Liver (tissue), 8 donors: ENCODE measurements at regions not wholly inside any gene's neighbourhood (a gene's known extent, or its start where the extent isn't known, plus 50 kb on each side); places are given as distances from the start of the nearest gene placed in this dataset.

ENCODE experiments used
- DNase-seq: peaks from one replicate; pipeline ENCODE4 v3.0.0-alpha.2; 2017; ENCODE audit warnings: low spot score
- H3K27ac ChIP-seq, 2 donors: one replicate each; pipeline ENCODE4 v1.7.0; 2013; ENCODE audit warnings: inconsistent platforms in 2 of 2, low read length in 2 of 2, control low read depth in 1 of 2, low read depth in 1 of 2, mild to moderate bottlenecking in 1 of 2
- H3K27me3 ChIP-seq, 4 donors: one replicate each; pipeline versions ENCODE4 v1.6.1 to v1.7.0; 2013; ENCODE audit warnings: low read length in 3 of 4, inconsistent platforms in 1 of 4, mild to moderate bottlenecking in 1 of 4, moderate library complexity in 1 of 4; ENCODE audit not compliant: control insufficient read depth in 4 of 4, insufficient read depth in 4 of 4
- H3K36me3 ChIP-seq, 4 donors: one replicate each; pipeline versions ENCODE4 v1.6.1 to v1.7.0; 2013; ENCODE audit warnings: low read length in 3 of 4, mild to moderate bottlenecking in 3 of 4, low read depth in 1 of 4, moderate library complexity in 1 of 4; ENCODE audit not compliant: control insufficient read depth in 4 of 4, insufficient read depth in 3 of 4
- H3K4me1 ChIP-seq, 4 donors: one replicate each; pipeline versions ENCODE4 v1.6.1 to v1.7.0; 2013; ENCODE audit warnings: low read length in 3 of 4, mild to moderate bottlenecking in 3 of 4, moderate library complexity in 1 of 4; ENCODE audit not compliant: control insufficient read depth in 4 of 4, insufficient read depth in 4 of 4
- H3K4me3 ChIP-seq, 3 donors: one replicate each; pipeline versions ENCODE4 v1.6.1 to v1.7.0; 2013; ENCODE audit warnings: low read length in 3 of 3, control low read depth in 1 of 3, low read depth in 1 of 3, mild to moderate bottlenecking in 1 of 3
- H3K9ac ChIP-seq, 2 donors: one replicate each; pipeline ENCODE4 v1.7.0; 2013; ENCODE audit warnings: low read length in 2 of 2, mild to moderate bottlenecking in 2 of 2, moderate library complexity in 2 of 2, control low read depth in 1 of 2, low read depth in 1 of 2
- H3K9me3 ChIP-seq, 4 donors: one replicate each; pipeline versions ENCODE4 v1.6.1 to v1.7.0; 2013; ENCODE audit warnings: low read length in 3 of 4; ENCODE audit not compliant: control insufficient read depth in 4 of 4
- ATF3 ChIP-seq: IDR thresholded peaks from 2 replicates; pipeline ENCODE4 v1.6.1; 2016; ENCODE audit warnings: antibody characterized with exemption
- CTCF ChIP-seq: fragments of 150-350 bp; IDR thresholded peaks from 2 replicates; pipeline ENCODE4 v1.5.1; 2017; ENCODE audit warnings: improper control_type of control experiment, low read depth, low read length; ENCODE audit not compliant: missing input control
- EGR1 ChIP-seq, 2 donors: IDR thresholded peaks; 2 replicates each; pipeline ENCODE4 v1.6.1; 2016 to 2018; ENCODE audit warnings: antibody characterized with exemption in 2 of 2, low read depth in 2 of 2
- FOXA1 ChIP-seq: IDR thresholded peaks from 2 replicates; pipeline ENCODE4 v1.6.1; 2016; ENCODE audit warnings: antibody characterized with exemption
- FOXA2 ChIP-seq: IDR thresholded peaks from 2 replicates; pipeline ENCODE4 v1.6.1; 2016; ENCODE audit warnings: antibody characterized with exemption
- GABPA ChIP-seq, 2 donors: IDR thresholded peaks in 1 of 2; conservative IDR thresholded peaks in 1 of 2; 2 replicates each; pipeline ENCODE4 v1.6.1; 2016; ENCODE audit warnings: antibody characterized with exemption in 2 of 2, mild to moderate bottlenecking in 1 of 2, moderate library complexity in 1 of 2
- HNF4A ChIP-seq, 2 donors: conservative IDR thresholded peaks; 2 replicates each; pipeline ENCODE4 v1.6.1; 2016; ENCODE audit warnings: antibody characterized with exemption in 2 of 2, mild to moderate bottlenecking in 2 of 2
- HNF4G ChIP-seq: IDR thresholded peaks from 2 replicates; pipeline ENCODE4 v1.6.1; 2016; ENCODE audit warnings: antibody characterized with exemption
- JUND ChIP-seq, 2 donors: IDR thresholded peaks; 2 replicates each; pipeline ENCODE4 v1.6.1; 2016; ENCODE audit warnings: antibody characterized with exemption in 2 of 2
- MAX ChIP-seq: IDR thresholded peaks from 2 replicates; pipeline ENCODE4 v1.6.1; 2016; ENCODE audit warnings: antibody characterized with exemption
- NR2F2 ChIP-seq: IDR thresholded peaks from 2 replicates; pipeline ENCODE4 v1.6.1; 2016; ENCODE audit warnings: antibody characterized with exemption
- RAD21 ChIP-seq, 2 donors: IDR thresholded peaks; 2 replicates each; pipeline ENCODE4 v1.6.1; 2016; ENCODE audit warnings: antibody characterized with exemption in 2 of 2, mild to moderate bottlenecking in 2 of 2
- REST ChIP-seq: IDR thresholded peaks from 2 replicates; pipeline ENCODE4 v1.6.1; 2016; ENCODE audit warnings: antibody characterized with exemption, mild to moderate bottlenecking
- RXRA ChIP-seq, 2 donors: IDR thresholded peaks; 2 replicates each; pipeline ENCODE4 v1.6.1; 2017 to 2018; ENCODE audit warnings: antibody characterized with exemption in 2 of 2, mild to moderate bottlenecking in 1 of 2
- SP1 ChIP-seq: IDR thresholded peaks from 2 replicates; pipeline ENCODE4 v1.6.1; 2018; ENCODE audit warnings: antibody characterized with exemption, mild to moderate bottlenecking
- TAF1 ChIP-seq: conservative IDR thresholded peaks from 2 replicates; pipeline ENCODE4 v1.6.1; 2016; ENCODE audit warnings: antibody characterized with exemption, mild to moderate bottlenecking
- YY1 ChIP-seq: IDR thresholded peaks from 2 replicates; pipeline ENCODE4 v1.6.1; 2016; ENCODE audit warnings: antibody characterized with exemption, mild to moderate bottlenecking
- ZBTB33 ChIP-seq: IDR thresholded peaks from 2 replicates; pipeline ENCODE4 v1.6.1; 2016; ENCODE audit warnings: antibody characterized with exemption
- WGBS: extraction: QIAGEN DNeasy Blood & Tissue Kit; methylation state at CpG from one replicate; pipeline ENCODE4 v1.1.7; 2013; 5-methylcytosine and 5-hydroxymethylcytosine counted together
- donor health status: healthy.
- donor health status: healthy.
- donor health status: healthy.
- donor health status: healthy.
- donor health status: healthy.

- Histone ChIP-seq H3K27me3 (peaks cover 0 to 2% (median 0%) of the 10 kb centered on the region in 4 donors), H3K27ac (no peak overlapping the region), H3K4me1 (no peaks in the 10 kb centered on the region), H3K9me3 (no peaks in the 10 kb centered on the region), H3K9ac (no peak overlapping the region), H3K4me3 (no peak overlapping the region), H3K36me3 (no peaks in the 10 kb centered on the region)
- DNase-seq, result no peak
- 37% methylated on average over 3 of the region's 3 CpGs for WGBS
- no peak for TF ChIP-seq FOXA2
- no peak for TF ChIP-seq FOXA1
- no peak for TF ChIP-seq RXRA (IDR thresholded peaks at IDR 0.05)
- TF ChIP-seq GABPA (IDR thresholded peaks at IDR 0.05 in 1 of 2, conservative IDR thresholded peaks at IDR 0.05 in 1 of 2), result no peak
Observed at GRCh38 chr11:23974051-23974450, 522.8 kb upstream of the LUZP2 start.

- Histone ChIP-seq H3K4me3 (no peak overlapping the region), H3K36me3 (no peaks in the 10 kb centered on the region), H3K27ac (no peak overlapping the region), H3K9ac (no peak overlapping the region), H3K27me3 (peaks cover 0 to 2% (median 0%) of the 10 kb centered on the region in 4 donors), H3K4me1 (no peaks in the 10 kb centered on the region), H3K9me3 (no peaks in the 10 kb centered on the region)
- TF ChIP-seq FOXA1 (no peak), CTCF (no peak), TAF1 (no peak), ZBTB33 (no peak), HNF4A (conservative IDR thresholded peaks at IDR 0.05) (no peak), RAD21 (IDR thresholded peaks at IDR 0.05) (no peak), MAX (no peak), JUND (IDR thresholded peaks at IDR 0.05) (no peak), HNF4G (no peak), YY1 (no peak), REST (no peak), GABPA (IDR thresholded peaks at IDR 0.05 in 1 of 2, conservative IDR thresholded peaks at IDR 0.05 in 1 of 2) (no peak), SP1 (no peak), NR2F2 (no peak), FOXA2 (no peak), ATF3 (no peak), RXRA (IDR thresholded peaks at IDR 0.05) (no peak), EGR1 (IDR thresholded peaks at IDR 0.05; ENCODE audit: low read depth in 2 of 2) (no peak)
- no peak for DNase-seq
Observed at GRCh38 chr11:23974601-23975000, 522.3 kb upstream of the LUZP2 start.
